ENCODE measurements at regions not wholly inside any gene's neighbourhood (a gene's known extent, or its start where the extent isn't known, plus 50 kb on each side); places are given as distances from the start of the nearest gene placed in this dataset.

DNA sequence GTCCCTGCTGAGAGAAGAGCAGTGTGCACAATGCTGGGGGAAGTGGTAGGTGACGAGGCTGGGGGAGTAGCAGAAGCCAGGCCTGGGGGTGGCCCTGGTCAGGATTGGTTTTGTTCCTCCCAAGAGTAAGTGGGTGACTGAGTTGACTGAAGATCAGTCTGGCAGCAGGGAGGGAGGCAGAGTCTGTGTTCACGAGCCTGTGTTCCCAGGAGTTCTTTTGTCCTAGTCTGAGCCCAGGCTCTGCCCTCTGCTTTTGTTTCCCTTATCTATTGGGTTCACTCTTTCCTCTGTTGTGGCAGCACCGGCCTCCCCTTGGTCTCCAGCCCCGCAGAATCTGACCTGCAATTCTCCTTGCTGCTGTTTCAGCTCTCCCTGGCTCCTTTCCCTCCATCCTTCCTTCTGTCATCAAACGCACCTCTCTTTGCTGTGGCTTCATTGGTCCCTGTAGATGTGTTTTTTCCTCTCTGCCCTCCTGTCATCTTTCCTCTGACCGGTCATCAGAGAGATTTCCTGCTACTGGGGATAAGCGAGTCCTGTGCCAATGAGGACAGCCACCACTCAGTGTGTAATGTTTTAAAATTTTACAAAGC is 607.4 kb downstream of the KIF4B start:
- 0 out of 3 replicates have a peak, but pooled peaks cover 4% of the 10 kb centered on the region for H3K4me1 ChIP-seq
- DNase-seq (ENCODE audit: low read depth in 1 of 2, low spot score in 1 of 2): no peak
- no peak overlapping the region for H3K4me3 ChIP-seq
- FAIRE-seq: no peak
- CTCF ChIA-PET: no interaction called here
- no peak overlapping the region for H3K4me2 ChIP-seq
- TF ChIP-seq RCOR1 (IDR thresholded peaks at IDR 0.05; ENCODE audit: low read depth, low read length) (no peak), ZSCAN20 (CRISPR knock-in tag; IDR thresholded peaks at IDR 0.05) (no peak), GATA3 (IDR thresholded peaks at IDR 0.05; ENCODE audit: borderline replicate concordance) (no peak), ESRRA (IDR thresholded peaks at IDR 0.05; ENCODE audit: borderline replicate concordance, low read length) (no peak)
- TF ChIP-seq, protein P1, sequence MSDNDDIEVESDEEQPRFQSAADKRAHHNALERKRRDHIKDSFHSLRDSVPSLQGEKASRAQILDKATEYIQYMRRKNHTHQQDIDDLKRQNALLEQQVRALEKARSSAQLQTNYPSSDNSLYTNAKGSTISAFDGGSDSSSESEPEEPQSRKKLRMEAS (IDR thresholded peaks at IDR 0.05): no peak
- TF ChIP-seq, protein P2, sequence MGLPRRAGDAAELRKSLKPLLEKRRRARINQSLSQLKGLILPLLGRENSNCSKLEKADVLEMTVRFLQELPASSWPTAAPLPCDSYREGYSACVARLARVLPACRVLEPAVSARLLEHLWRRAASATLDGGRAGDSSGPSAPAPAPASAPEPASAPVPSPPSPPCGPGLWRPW (IDR thresholded peaks at IDR 0.05): no peak
- peak overlapping the region in 1 of 2 experiments; percentile 19; a peak in 1 of 6 replicates for H3K27ac ChIP-seq
- POLR2A ChIA-PET: no interaction called here
- 55% methylated on average over 7 of the region's 7 CpGs for WGBS (ENCODE audit: missing lambda C conversion rate)
- H3K9me3 ChIP-seq: no peaks in the 10 kb centered on the region
- ATAC-seq: no peak

DNA sequence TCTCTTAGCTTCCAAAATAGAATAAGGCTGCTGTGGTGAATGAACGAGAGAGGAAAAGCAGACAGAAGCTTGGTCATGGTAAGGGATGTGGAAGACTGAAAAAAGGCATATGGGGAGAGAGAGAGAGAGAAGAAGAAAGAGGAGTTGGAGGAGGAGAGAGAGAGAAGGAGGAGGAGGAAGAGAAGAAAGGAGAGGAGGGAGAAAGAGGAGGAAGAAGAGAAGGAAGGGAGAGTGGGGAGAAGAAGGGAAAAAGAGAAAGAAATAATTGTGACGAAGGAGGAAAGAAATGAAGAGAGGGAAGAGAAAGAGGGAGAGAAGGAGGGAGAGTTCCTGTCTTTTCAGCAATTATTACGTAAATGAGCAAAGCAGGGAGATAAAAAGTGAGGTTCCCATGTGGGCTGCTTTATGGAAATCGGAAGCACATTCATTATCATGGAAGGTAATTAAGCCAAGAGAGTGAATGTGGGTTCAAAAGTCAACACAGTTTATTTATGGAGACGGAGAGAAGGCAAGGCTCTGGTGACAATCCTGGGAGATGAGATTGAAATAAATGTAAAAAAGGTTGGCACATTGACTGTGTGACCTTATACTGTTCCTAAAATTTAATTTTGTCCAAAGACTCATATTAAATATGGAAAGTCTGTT is 611.2 kb downstream of the KIF4B start:
- WGBS (ENCODE audit: missing lambda C conversion rate): 58% methylated on average over 5 of the region's 5 CpGs
- H3K4me3 ChIP-seq: no peak overlapping the region
- no peak overlapping the region for H3K27ac ChIP-seq
- FAIRE-seq (no peak), ATAC-seq (no peak), DNase-seq (ENCODE audit: low read depth in 1 of 2, low spot score in 1 of 2) (no peak)
- H3K9me3 ChIP-seq: no peaks in the 10 kb centered on the region
- H3K4me2 ChIP-seq: no peak overlapping the region
- CTCF ChIA-PET: no interaction called here
- TF ChIP-seq KDM5A (IDR thresholded peaks at IDR 0.05) (no peak), KDM1A (IDR thresholded peaks at IDR 0.05; ENCODE audit: low read depth) (no peak), HOXB13 (CRISPR knock-in tag; IDR thresholded peaks at IDR 0.05; ENCODE audit: low read depth) (no peak), ESRRA (IDR thresholded peaks at IDR 0.05; ENCODE audit: borderline replicate concordance, low read length) (no peak), TP53 (CRISPR knock-in tag; IDR thresholded peaks at IDR 0.05) (no peak), NPAS2 (CRISPR knock-in tag; IDR thresholded peaks at IDR 0.05; ENCODE audit: borderline replicate concordance) (no peak), NR3C1 (IDR thresholded peaks at IDR 0.05) (no peak), ZSCAN20 (CRISPR knock-in tag; IDR thresholded peaks at IDR 0.05) (no peak), CBX8 (IDR thresholded peaks at IDR 0.05) (no peak), POLR2AphosphoS2 (conservative IDR thresholded peaks at IDR 0.05; ENCODE audit: low read length) (no peak), CEBPB (IDR thresholded peaks at IDR 0.05) (no peak), CHD4 (IDR thresholded peaks at IDR 0.05; ENCODE audit: borderline replicate concordance) (no peak)
- TF ChIP-seq, protein P3, sequence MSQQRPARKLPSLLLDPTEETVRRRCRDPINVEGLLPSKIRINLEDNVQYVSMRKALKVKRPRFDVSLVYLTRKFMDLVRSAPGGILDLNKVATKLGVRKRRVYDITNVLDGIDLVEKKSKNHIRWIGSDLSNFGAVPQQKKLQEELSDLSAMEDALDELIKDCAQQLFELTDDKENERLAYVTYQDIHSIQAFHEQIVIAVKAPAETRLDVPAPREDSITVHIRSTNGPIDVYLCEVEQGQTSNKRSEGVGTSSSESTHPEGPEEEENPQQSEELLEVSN (IDR thresholded peaks at IDR 0.05; ENCODE audit: borderline replicate concordance, low read depth): no peak
- TF ChIP-seq, protein P4, sequence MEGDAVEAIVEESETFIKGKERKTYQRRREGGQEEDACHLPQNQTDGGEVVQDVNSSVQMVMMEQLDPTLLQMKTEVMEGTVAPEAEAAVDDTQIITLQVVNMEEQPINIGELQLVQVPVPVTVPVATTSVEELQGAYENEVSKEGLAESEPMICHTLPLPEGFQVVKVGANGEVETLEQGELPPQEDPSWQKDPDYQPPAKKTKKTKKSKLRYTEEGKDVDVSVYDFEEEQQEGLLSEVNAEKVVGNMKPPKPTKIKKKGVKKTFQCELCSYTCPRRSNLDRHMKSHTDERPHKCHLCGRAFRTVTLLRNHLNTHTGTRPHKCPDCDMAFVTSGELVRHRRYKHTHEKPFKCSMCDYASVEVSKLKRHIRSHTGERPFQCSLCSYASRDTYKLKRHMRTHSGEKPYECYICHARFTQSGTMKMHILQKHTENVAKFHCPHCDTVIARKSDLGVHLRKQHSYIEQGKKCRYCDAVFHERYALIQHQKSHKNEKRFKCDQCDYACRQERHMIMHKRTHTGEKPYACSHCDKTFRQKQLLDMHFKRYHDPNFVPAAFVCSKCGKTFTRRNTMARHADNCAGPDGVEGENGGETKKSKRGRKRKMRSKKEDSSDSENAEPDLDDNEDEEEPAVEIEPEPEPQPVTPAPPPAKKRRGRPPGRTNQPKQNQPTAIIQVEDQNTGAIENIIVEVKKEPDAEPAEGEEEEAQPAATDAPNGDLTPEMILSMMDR (IDR thresholded peaks at IDR 0.05): no peak
- TF ChIP-seq, protein P5, sequence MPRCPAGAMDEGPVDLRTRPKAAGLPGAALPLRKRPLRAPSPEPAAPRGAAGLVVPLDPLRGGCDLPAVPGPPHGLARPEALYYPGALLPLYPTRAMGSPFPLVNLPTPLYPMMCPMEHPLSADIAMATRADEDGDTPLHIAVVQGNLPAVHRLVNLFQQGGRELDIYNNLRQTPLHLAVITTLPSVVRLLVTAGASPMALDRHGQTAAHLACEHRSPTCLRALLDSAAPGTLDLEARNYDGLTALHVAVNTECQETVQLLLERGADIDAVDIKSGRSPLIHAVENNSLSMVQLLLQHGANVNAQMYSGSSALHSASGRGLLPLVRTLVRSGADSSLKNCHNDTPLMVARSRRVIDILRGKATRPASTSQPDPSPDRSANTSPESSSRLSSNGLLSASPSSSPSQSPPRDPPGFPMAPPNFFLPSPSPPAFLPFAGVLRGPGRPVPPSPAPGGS (IDR thresholded peaks at IDR 0.05): no peak
- TF ChIP-seq, protein P6, sequence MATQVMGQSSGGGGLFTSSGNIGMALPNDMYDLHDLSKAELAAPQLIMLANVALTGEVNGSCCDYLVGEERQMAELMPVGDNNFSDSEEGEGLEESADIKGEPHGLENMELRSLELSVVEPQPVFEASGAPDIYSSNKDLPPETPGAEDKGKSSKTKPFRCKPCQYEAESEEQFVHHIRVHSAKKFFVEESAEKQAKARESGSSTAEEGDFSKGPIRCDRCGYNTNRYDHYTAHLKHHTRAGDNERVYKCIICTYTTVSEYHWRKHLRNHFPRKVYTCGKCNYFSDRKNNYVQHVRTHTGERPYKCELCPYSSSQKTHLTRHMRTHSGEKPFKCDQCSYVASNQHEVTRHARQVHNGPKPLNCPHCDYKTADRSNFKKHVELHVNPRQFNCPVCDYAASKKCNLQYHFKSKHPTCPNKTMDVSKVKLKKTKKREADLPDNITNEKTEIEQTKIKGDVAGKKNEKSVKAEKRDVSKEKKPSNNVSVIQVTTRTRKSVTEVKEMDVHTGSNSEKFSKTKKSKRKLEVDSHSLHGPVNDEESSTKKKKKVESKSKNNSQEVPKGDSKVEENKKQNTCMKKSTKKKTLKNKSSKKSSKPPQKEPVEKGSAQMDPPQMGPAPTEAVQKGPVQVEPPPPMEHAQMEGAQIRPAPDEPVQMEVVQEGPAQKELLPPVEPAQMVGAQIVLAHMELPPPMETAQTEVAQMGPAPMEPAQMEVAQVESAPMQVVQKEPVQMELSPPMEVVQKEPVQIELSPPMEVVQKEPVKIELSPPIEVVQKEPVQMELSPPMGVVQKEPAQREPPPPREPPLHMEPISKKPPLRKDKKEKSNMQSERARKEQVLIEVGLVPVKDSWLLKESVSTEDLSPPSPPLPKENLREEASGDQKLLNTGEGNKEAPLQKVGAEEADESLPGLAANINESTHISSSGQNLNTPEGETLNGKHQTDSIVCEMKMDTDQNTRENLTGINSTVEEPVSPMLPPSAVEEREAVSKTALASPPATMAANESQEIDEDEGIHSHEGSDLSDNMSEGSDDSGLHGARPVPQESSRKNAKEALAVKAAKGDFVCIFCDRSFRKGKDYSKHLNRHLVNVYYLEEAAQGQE (IDR thresholded peaks at IDR 0.05): no peak
- TF ChIP-seq, protein P7, sequence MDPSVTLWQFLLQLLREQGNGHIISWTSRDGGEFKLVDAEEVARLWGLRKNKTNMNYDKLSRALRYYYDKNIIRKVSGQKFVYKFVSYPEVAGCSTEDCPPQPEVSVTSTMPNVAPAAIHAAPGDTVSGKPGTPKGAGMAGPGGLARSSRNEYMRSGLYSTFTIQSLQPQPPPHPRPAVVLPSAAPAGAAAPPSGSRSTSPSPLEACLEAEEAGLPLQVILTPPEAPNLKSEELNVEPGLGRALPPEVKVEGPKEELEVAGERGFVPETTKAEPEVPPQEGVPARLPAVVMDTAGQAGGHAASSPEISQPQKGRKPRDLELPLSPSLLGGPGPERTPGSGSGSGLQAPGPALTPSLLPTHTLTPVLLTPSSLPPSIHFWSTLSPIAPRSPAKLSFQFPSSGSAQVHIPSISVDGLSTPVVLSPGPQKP (IDR thresholded peaks at IDR 0.05; ENCODE audit: low read depth, low read length): no peak
- TF ChIP-seq, protein P1 (IDR thresholded peaks at IDR 0.05): no peak
- POLR2A ChIA-PET: no interaction called here
- no peaks in the 10 kb centered on the region for H3K4me1 ChIP-seq

All from A549 (cell line).